ENCODE measurements at regions not wholly inside any gene's neighbourhood (a gene's known extent, or its start where the extent isn't known, plus 50 kb on each side); places are given as distances from the start of the nearest gene placed in this dataset.

DNA sequence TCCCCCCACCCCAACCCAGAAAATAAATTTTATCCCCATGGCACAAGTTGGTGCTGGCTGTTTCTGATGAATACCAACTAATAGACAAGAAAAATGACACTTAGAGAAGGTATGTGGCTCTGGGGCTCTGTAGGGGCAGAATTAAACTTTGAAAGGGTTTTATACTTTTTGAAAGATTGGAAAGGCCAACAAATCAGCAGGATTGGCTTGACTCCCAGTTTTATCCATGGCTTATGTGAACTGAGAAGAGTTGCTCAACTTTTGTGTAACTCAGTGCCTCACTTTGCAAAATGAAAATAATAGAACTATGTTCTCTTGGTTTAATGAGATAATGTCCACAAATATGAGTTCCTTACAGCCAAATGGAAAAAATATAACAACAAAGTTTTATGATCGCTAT lies 288.9 kb upstream of the KIF2A start:
- no peaks in the 10 kb centered on the region for H3K4me1 ChIP-seq
- H3K27ac ChIP-seq: no peak overlapping the region
- 0 out of 2 replicates have a peak, but pooled peaks cover 2% of the 10 kb centered on the region for H3K27me3 ChIP-seq
- H3K36me3 ChIP-seq: no peaks in the 10 kb centered on the region
- no peak overlapping the region for H3K4me3 ChIP-seq
- no peak for DNase-seq
- H3K9me3 ChIP-seq (replicated peaks): no peaks in the 10 kb centered on the region

DNA sequence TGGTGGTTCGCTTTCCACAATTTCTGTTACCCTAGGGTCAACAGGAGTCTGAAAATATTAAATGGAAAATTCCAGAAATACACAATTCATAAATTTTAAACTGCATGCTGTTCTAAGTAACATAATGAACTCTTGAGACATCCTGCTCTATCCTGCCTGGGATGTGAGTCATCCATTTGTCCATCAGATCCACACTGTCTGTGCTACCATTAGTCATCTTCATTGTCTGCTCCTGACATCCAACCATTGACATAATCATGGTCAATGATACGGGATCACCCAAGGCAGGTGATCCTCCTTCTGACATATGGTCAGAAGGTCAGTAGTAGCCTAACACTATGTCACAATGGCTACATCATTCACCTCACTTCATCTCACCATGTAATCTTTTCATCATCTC lies 276.7 kb upstream of the KIF2A start:
- Histone ChIP-seq H3K4me3 (no peak overlapping the region), H3K27me3 (peaks cover 3% of the 10 kb centered on the region; the same call in 1 of the 2 replicates), H3K9me3 (replicated peaks) (no peaks in the 10 kb centered on the region), H3K36me3 (no peaks in the 10 kb centered on the region), H3K4me1 (no peaks in the 10 kb centered on the region), H3K27ac (no peak overlapping the region)
- no peak for DNase-seq

GRCh38 chr5:62030326-62030725 lies 275.7 kb upstream of the KIF2A start:
- no peak overlapping the region for H3K4me3 ChIP-seq
- H3K9me3 ChIP-seq (replicated peaks): no peaks in the 10 kb centered on the region
- DNase-seq: no peak
- H3K4me1 ChIP-seq: no peaks in the 10 kb centered on the region
- no peak overlapping the region for H3K27ac ChIP-seq
- H3K27me3 ChIP-seq: peaks cover 3% of the 10 kb centered on the region; the same call in 1 of the 2 replicates
- H3K36me3 ChIP-seq: no peaks in the 10 kb centered on the region

DNA sequence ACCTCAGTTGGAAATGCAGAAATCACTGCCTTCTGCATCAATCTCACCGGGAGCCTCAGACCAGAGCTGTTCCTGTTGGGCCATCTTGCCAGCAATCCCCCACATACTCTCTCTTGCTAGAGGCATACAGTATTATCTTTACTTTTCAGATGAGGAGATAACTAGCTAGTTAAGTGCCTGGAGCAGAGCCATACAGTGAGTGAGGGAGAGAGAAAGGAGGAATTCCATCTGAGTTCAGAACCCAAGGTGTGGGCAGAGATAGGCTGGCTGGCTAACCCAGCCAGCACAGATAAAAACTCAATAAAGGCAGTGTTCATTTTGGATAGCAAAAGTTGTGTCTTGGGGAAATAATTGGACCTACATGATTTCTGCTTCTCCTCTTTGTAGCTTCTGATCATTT lies 268.0 kb upstream of the KIF2A start:
- no peak overlapping the region for H3K4me3 ChIP-seq
- H3K27me3 ChIP-seq: no peaks in the 10 kb centered on the region; the same call in 1 of the 2 replicates
- H3K36me3 ChIP-seq: no peaks in the 10 kb centered on the region
- DNase-seq: no peak
- no peaks in the 10 kb centered on the region for H3K4me1 ChIP-seq
- no peak overlapping the region for H3K27ac ChIP-seq
- H3K9me3 ChIP-seq (replicated peaks): no peaks in the 10 kb centered on the region

GRCh38 chr5:62041156-62041756 lies 264.8 kb upstream of the KIF2A start:
- H3K27ac ChIP-seq: no peak overlapping the region
- no peaks in the 10 kb centered on the region for H3K9me3 ChIP-seq (replicated peaks)
- no peak overlapping the region for H3K4me3 ChIP-seq
- no peaks in the 10 kb centered on the region; the same call in 1 of the 2 replicates for H3K27me3 ChIP-seq
- no peaks in the 10 kb centered on the region for H3K4me1 ChIP-seq
- H3K36me3 ChIP-seq: no peaks in the 10 kb centered on the region
- DNase-seq: no peak

DNA sequence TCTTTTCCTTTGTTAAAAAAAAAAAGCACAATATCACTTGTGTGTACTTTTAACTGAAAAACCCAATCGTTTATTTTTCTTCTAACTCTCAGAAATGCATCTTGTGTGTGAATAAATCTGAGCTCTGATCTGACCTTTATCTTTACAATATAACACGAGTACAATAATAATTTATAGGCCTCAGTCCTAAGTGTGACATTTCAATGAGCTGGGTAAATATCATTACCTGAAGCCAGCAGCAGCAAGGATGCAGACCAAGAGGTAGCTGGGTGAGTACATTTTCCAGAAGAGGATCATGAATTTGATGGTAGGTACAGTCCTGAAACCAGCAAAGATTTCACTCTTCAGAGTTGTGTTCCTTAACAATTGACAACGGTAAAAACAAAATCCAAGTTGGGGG lies 264.0 kb upstream of the KIF2A start:
- H3K4me3 ChIP-seq: no peak overlapping the region
- H3K27me3 ChIP-seq: no peaks in the 10 kb centered on the region; the same call in 1 of the 2 replicates
- no peaks in the 10 kb centered on the region for H3K9me3 ChIP-seq (replicated peaks)
- no peak overlapping the region for H3K27ac ChIP-seq
- H3K36me3 ChIP-seq: no peaks in the 10 kb centered on the region
- no peak for DNase-seq
- H3K4me1 ChIP-seq: no peaks in the 10 kb centered on the region

GRCh38 chr5:62043289-62044280 lies 262.4 kb upstream of the KIF2A start:
- Histone ChIP-seq H3K27ac (no peak overlapping the region), H3K27me3 (no peaks in the 10 kb centered on the region; the same call in 1 of the 2 replicates), H3K9me3 (replicated peaks) (no peaks in the 10 kb centered on the region), H3K4me1 (no peaks in the 10 kb centered on the region), H3K36me3 (no peaks in the 10 kb centered on the region), H3K4me3 (no peak overlapping the region)
- DNase-seq: no peak

DNA sequence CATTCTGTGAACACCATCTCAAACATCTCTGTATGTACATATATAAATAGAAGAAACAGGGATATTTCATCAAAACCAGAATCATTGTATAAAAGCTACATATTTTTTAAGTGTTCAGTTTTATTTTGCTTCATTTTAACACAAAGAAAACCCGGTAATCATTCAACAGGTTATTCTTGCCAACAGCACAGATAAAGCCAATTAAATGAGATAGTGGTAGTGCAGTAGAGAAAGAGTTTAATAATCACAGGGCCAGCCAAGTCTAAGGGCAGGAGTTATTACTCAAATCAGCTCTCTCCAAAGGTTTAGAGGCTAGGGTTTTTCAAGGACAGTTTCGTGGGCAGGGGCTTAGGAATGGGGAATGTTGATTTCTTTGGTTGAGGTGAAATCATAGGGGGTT lies 261.0 kb upstream of the KIF2A start:
- Histone ChIP-seq H3K36me3 (no peaks in the 10 kb centered on the region), H3K9me3 (replicated peaks) (no peaks in the 10 kb centered on the region), H3K27ac (no peak overlapping the region), H3K27me3 (no peaks in the 10 kb centered on the region), H3K4me3 (no peak overlapping the region), H3K4me1 (no peaks in the 10 kb centered on the region)
- DNase-seq: no peak

- DNase-seq: no peak
- no peak overlapping the region for H3K27ac ChIP-seq
- no peaks in the 10 kb centered on the region for H3K9me3 ChIP-seq (replicated peaks)
- H3K4me1 ChIP-seq: no peaks in the 10 kb centered on the region
- H3K36me3 ChIP-seq: no peaks in the 10 kb centered on the region
- no peak overlapping the region for H3K4me3 ChIP-seq
- no peaks in the 10 kb centered on the region for H3K27me3 ChIP-seq
Measured at GRCh38 chr5:62046191-62046590, 259.8 kb upstream of the KIF2A start.

DNA sequence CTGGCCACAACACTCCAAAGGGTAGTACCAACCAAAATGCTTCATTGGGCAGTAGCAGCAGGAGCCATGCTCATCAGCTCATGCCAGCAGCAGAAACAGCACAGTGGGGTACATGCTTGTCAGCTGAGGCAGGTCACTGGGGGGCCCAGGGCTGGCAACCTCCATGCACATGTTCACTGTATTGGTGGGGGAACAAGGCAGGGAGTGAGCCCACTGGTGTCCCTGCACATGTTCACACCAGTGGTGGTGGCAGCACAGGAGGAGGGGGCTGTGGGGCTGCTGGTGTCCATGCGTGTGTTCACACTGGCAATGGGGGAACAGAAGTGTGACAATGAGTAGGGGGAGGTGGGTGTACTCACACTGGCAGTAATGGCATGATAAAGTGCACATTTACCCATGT lies 254.3 kb upstream of the KIF2A start:
- Histone ChIP-seq H3K36me3 (no peaks in the 10 kb centered on the region), H3K4me3 (no peak overlapping the region), H3K9me3 (replicated peaks) (no peaks in the 10 kb centered on the region), H3K4me1 (no peaks in the 10 kb centered on the region), H3K27ac (no peak overlapping the region), H3K27me3 (no peaks in the 10 kb centered on the region)
- no peak for DNase-seq

DNA sequence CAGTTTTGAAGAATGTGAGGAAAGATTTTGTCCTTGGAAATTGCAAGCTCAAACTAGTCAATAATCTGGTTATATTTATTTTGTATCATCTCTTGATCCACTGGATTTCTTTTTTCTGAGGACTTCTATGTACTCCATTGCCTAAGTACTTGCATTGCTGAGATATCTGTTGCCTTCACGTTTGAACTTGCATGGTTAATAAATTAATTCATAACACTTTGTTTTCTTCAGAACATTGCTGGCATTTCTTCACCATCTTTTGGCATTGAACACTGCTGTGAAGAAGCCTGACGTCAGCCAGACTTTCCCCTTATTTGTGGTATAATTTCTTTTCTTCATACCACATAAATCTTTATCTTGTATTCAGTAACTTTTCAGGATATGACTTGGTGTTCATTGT lies 246.0 kb upstream of the KIF2A start:
- no peak overlapping the region for H3K27ac ChIP-seq
- DNase-seq: no peak
- no peaks in the 10 kb centered on the region for H3K36me3 ChIP-seq
- H3K9me3 ChIP-seq (replicated peaks): no peaks in the 10 kb centered on the region
- no peaks in the 10 kb centered on the region for H3K4me1 ChIP-seq
- H3K27me3 ChIP-seq: no peaks in the 10 kb centered on the region
- no peak overlapping the region for H3K4me3 ChIP-seq

DNA sequence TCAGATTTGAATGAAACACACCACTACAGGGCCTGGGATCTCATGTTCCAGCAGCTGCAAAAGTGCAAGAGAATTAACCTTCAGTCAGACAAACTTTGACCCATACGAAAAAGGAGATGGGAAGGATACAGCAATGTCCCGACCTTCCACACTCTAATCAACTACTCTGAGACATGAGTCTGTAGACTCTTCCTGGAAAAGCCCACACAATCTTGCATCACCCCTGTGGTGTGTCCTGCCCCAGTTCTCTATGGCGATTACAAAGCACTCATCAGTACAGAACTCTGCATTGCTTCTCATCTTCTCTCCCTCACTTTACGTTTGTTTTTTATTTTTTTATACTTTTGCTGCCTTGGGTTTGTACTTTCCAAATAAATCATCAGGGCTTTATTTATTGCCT lies 241.0 kb upstream of the KIF2A start:
- H3K9me3 ChIP-seq (replicated peaks): no peaks in the 10 kb centered on the region
- no peak overlapping the region for H3K4me3 ChIP-seq
- DNase-seq: no peak
- H3K27me3 ChIP-seq: 0 out of 2 replicates have a peak, but pooled peaks cover 3% of the 10 kb centered on the region
- no peaks in the 10 kb centered on the region for H3K4me1 ChIP-seq
- H3K27ac ChIP-seq: no peak overlapping the region
- no peaks in the 10 kb centered on the region for H3K36me3 ChIP-seq

DNA sequence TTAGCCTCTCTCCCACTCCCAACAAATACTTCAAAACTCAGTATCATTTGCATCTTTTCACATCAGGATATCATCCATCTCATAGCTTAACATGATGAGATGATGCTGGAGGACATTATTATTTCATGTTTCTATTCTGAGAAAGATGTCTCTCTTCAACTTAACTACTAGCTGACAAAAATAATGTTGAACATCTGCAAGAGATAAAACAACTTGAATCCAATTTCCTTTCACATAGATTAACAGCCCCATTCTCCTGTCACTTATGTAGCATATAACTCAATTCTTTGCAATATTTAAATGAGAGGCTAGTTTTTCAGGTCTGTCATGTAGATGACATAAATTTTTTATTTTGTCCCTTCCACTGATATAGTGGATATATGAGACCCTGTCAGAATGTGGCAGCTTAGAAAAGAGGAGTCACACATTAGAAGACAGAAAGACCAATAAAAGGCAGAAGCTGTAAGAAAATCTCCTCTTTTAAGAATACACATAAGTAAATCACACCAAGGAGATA lies 239.2 kb upstream of the KIF2A start:
- H3K27ac ChIP-seq: no peak overlapping the region
- DNase-seq: no peak
- H3K36me3 ChIP-seq: no peaks in the 10 kb centered on the region
- H3K27me3 ChIP-seq: 0 out of 2 replicates have a peak, but pooled peaks cover 3% of the 10 kb centered on the region
- no peaks in the 10 kb centered on the region for H3K4me1 ChIP-seq
- no peak overlapping the region for H3K4me3 ChIP-seq
- H3K9me3 ChIP-seq (replicated peaks): no peaks in the 10 kb centered on the region

- Histone ChIP-seq H3K4me1 (no peaks in the 10 kb centered on the region), H3K9me3 (replicated peaks) (no peaks in the 10 kb centered on the region), H3K27ac (no peak overlapping the region), H3K36me3 (no peaks in the 10 kb centered on the region), H3K4me3 (no peak overlapping the region), H3K27me3 (0 out of 2 replicates have a peak, but pooled peaks cover 3% of the 10 kb centered on the region)
- DNase-seq: no peak
Measured at GRCh38 chr5:62068554-62068953, 237.5 kb upstream of the KIF2A start.

DNA sequence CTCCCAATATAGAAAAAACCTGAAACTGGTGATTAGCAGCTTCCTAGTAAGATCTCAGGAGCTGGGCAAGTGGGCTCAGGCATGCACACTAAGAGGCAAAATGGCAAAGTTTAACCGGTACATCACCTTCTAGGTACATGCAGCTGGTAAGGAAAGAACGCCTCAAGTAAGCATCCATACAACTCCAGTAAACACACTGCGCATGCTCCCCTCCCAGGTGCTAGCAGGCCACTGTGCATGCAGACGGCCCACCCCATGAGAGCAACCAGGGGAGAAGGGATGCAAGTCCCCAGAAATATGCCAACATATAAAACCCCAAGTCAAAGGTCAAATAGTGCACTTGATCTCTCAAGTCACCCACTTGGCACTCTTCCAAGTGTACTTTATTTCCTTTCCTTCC lies 228.6 kb upstream of the KIF2A start:
- Histone ChIP-seq H3K27ac (no peak overlapping the region), H3K36me3 (no peaks in the 10 kb centered on the region), H3K4me1 (no peaks in the 10 kb centered on the region), H3K9me3 (replicated peaks) (no peaks in the 10 kb centered on the region), H3K4me3 (no peak overlapping the region), H3K27me3 (no peaks in the 10 kb centered on the region)
- DNase-seq: no peak
